GM18861 (cell line): ENCODE measurements at regions not wholly inside any gene's neighbourhood (a gene's known extent, or its start where the extent isn't known, plus 50 kb on each side); places are given as distances from the start of the nearest gene placed in this dataset.
"Not testable (repeated sequence)": the region's sequence is repeated elsewhere in the genome, so short reads cannot be mapped to it uniquely, and the experiment has no call there.

Experiments
- ATAC-seq: cut with Tn5 transposase; IDR thresholded peaks from one replicate; pipeline ENCODE4 v1.9.1; 2021; ENCODE audit not compliant: unreplicated experiment

DNA sequence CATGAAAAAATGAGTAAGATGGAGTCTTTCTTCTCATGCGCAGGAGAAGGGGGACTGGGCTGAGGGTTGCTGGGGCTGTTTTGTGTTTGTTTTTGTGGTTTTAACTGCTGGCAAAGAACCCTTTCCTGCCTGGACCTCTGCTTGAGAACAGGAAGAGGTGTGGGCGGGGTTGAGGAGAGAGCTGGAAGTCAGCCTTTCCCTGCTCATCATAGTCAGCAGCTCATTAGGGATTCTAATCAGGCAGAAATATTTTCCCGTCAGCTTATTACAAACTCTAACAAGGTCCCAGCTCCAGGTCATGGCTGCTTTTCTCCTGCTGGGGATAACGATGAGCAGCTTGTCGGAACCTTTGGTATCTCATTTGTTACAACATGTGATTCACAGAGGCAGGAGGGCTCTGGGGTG lies 185.0 kb upstream of the NRXN3 start:
- no peak for ATAC-seq

GRCh38 chr14:77986773-77987172 lies 183.4 kb upstream of the NRXN3 start:
- no peak for ATAC-seq

DNA sequence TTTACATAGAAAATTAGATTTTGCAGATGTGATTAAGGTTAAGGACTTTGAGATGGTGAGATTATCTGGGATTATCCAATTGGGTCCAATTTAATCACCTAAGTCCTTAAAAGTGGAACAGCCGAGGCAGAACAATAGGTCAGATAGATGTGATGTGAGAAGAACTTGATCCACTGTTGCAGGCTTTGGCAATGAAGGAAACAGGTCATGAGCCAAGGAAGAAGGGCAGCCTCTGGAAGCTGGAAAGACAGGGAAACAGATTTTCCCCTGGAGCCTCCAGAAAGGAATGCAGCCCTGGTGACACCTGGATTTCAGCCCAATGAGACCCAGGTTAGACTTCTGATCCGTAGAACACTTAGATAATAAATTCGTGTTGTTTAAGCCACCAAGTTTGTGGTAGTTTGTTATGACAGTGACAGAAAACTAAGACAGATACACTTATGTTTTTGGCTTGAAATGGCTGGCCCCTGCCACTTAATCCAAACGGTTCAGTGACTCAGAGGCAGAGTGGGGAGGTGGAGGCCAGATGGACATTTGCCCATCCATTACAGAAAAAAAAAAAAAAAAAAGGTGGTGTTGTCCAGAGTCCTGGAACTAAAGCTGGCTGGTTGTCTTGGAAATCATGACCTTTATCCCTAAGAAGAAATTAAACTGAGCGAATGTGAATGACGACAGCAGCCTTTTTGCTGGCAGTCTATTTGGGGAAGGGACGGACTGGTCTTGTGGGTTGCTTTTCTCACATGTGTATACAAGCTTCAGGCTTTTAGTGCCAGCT lies 181.9 kb upstream of the NRXN3 start:
- no peak for ATAC-seq

DNA sequence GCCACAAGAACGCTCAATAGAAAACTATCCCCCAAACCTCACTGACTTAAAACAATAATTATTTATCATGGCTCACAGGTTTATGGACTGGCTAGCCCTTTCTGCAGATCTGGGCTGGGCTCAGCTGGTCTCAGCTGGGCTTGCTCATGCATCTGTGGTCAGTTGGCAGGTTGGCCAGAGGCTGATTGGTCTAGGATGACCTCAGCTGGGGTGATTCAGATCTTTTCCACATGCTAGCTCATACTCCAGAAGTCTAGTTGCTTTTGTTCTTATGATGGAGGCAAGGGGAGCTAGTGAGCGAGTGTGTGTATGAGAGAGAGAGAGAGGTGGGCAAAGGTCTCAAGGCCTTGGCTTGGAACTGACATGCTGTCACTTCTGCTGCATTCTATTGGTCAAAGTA lies 181.2 kb upstream of the NRXN3 start:
- no peak for ATAC-seq

DNA sequence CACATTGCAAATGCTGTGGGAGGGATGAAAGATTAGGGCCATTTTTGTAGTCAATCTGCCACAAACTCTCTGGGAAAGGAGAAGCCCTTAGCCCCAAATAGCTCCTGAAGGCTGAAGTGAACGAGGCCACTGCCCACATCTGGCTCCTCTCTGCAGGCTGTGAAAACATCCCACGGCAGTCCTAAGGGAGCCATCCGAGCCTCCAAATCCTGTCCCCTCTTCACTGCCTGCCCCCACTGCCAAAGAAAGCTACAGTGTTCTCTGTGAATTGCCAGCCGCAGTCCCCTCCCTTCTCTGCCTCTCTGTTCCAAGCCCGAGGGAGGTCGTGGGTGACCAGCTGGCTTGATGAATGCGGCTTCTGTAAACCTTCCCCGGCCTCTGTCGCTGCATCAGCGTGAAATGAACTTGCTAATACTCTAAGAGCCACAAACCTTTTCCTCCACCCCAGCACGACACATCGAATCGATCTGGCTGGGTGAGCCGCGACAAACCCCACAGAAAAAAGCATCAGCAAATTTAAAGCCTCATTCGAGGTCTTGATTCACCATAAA lies 180.7 kb upstream of the NRXN3 start:
- ATAC-seq = no peak

GRCh38 chr14:77990337-77990736 lies 179.8 kb upstream of the NRXN3 start:
- no peak for ATAC-seq

GRCh38 chr14:77991128-77991772 lies 178.9 kb upstream of the NRXN3 start:
- no peak for ATAC-seq

- ATAC-seq = peak; percentile 75
Observed at GRCh38 chr14:78005325-78005724, 164.8 kb upstream of the NRXN3 start.

GRCh38 chr14:78007160-78007559 lies 163.0 kb upstream of the NRXN3 start:
- ATAC-seq = no peak

GRCh38 chr14:78010688-78011087 lies 159.5 kb upstream of the NRXN3 start:
- no peak for ATAC-seq

DNA sequence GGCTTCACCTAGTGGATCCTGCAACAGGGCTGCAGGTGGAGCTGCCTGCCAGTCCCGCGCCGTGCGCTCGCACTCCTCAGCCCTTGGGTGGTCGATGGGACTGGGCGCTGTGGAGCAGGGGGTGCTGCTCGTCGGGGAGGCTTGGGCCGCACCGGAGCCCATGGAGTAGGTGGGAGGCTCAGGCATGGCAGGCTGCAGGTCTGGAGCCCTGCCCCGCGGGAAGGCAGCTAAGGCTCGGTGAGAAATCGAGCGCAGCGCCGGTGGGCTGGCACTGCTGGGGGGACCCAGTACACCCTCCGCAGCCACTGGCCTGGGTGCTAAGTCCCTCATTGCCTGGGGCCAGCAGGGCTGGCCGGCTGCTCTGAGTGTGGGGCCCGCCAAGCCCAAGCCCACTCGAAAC lies 156.3 kb upstream of the NRXN3 start:
- not testable (repeated sequence) for ATAC-seq

GRCh38 chr14:78016532-78016931 lies 153.6 kb upstream of the NRXN3 start:
- ATAC-seq = no peak

- ATAC-seq = no peak
Observed at GRCh38 chr14:78018283-78018682, 151.9 kb upstream of the NRXN3 start.

DNA sequence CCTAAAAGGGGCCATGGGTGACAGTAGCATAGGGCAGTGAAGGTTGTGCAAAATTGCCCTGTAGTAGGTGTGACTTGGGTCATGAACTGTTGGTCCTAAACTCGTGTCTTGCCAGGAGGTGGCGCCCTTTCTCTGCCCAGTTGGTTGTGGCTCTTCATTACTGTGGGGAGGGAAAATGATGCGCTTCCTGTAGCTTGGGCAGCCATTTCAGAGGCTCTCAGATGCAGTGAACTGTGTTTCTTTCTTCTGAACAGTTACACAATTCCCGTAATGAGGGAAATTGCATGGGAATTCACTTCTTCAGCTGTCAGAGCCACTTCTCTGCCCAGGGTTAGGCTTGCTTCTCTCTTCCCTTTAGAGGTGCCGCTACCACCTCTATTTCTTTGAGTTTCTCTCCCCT lies 148.1 kb upstream of the NRXN3 start:
- peak; percentile 68 for ATAC-seq

DNA sequence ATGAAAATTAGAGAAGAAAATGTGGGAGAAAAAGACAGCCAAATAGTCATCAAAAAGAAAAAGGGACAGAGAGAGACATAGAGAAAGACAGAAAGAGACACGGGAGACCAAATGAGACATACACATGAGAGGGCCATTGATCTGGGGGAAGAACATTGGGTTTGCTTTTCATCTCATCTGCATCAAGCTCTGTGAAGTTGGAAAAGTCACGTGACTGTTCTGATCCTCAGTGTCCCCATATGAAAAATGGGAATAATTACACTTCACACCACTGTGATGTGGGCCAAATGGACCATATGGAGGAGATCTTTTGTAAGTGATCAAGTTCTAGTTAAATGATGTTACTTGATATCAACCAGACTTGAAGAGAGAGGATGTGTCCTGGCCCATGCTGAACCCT lies 147.1 kb upstream of the NRXN3 start:
- no peak for ATAC-seq

- no peak for ATAC-seq
Observed at GRCh38 chr14:78028471-78028870, 141.7 kb upstream of the NRXN3 start.

DNA sequence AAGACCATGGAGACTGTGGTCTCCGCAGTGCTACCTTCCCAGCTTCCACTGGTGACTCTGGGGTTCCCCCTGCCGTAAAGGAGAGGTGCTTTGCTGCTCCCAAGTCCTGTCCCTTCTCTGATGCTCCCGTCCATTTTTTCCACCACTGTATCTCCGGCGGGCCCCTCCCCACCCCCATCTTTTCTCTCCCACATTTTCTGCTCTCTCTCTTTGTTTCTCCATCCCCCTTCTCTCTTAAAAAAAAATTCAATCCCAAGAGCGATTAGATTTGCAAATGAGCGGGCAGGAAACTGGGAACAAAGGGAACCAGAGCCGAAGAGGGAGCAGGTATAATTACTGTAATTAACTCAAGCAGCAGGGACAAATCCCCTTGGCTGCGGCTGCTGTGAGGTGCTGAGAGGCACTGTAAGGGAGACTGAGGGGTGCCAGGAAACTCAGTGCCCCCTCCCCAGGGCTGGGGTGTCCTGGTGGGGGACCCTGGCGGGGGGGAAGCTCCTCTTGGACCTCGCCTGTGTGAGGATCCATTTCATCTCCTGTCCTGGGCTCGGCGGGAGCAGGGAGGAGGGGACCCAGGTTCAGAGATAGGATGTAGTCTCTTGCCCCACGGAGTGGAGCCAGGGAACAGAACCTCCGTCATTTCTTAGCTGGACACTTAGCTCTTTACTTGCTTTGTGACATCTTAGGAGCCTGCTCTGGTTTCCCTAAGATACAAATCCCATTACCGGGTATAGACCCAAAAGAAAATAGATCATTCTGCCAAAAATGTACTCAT lies 140.4 kb upstream of the NRXN3 start:
- ATAC-seq = no peak

- no peak for ATAC-seq
Observed at GRCh38 chr14:78043349-78043748, 126.8 kb upstream of the NRXN3 start.

DNA sequence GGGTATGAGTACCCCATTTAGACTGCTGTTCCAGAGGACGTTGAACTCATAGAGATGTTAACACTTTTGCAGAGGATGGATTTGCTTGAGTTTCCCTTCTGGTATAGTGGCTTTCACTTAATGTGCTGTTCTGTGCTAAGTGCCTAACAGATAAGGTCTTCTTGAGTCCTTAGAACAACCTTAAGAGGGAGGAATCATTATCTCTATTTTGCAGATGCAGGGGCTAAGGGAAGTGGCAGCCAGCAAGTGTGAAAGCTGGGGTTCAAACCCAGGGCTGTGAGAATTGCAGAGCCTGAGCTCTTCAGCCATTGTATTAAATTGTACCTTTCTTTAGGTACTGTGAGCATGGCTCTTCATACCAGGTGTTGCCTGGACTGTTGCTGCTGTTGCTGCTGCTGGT lies 122.1 kb upstream of the NRXN3 start:
- no peak for ATAC-seq

DNA sequence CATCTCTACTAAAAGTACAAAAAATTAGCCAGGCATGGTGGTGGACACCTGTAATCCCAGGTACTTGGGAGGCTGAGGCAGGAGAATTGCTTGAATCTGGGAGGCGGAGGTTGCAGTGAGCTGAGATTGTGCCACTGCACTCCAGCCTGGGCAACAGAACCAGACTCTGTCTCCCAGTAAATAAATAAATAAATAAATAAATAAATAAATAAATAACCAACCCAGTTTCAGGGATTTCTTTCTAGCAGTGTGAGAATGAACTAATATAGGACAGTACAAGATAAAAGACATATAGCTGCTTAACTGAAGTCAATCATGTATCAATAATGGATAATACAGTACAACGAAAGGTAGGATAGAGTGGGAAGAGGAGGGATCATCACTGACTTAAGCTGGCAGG lies 113.3 kb upstream of the NRXN3 start:
- ATAC-seq = not testable (repeated sequence)

DNA sequence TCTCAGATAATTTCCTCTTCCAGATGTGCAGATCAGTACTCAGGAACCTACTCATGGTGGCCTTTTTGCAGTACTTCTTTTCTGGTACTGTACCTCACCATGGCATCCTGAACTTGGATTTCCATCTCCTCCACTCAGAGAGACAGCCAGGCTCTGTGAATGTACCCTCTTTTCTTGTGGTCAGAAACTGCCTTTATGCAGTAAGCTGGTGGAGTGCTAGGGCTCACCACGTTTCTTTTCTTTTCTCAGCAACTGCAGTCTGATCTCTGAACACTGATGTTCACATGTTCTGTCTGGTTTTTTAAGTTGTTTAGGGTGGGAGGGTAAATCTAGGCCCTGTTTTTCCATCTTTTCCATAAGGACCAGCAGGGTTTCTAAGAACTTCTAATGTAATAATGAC lies 99.8 kb upstream of the NRXN3 start:
- no peak for ATAC-seq
